Liver (tissue), 8 donors: ENCODE measurements at regions not wholly inside any gene's neighbourhood (a gene's known extent, or its start where the extent isn't known, plus 50 kb on each side); places are given as distances from the start of the nearest gene placed in this dataset.

Experiments
- DNase-seq: peaks from one replicate; pipeline ENCODE4 v3.0.0-alpha.2; 2017; ENCODE audit warnings: low spot score
- H3K27ac ChIP-seq, 2 donors: one replicate each; pipeline ENCODE4 v1.7.0; 2013; ENCODE audit warnings: inconsistent platforms in 2 of 2, low read length in 2 of 2, control low read depth in 1 of 2, low read depth in 1 of 2, mild to moderate bottlenecking in 1 of 2
- H3K27me3 ChIP-seq, 4 donors: one replicate each; pipeline versions ENCODE4 v1.6.1 to v1.7.0; 2013; ENCODE audit warnings: low read length in 3 of 4, inconsistent platforms in 1 of 4, mild to moderate bottlenecking in 1 of 4, moderate library complexity in 1 of 4; ENCODE audit not compliant: control insufficient read depth in 4 of 4, insufficient read depth in 4 of 4
- H3K36me3 ChIP-seq, 4 donors: one replicate each; pipeline versions ENCODE4 v1.6.1 to v1.7.0; 2013; ENCODE audit warnings: low read length in 3 of 4, mild to moderate bottlenecking in 3 of 4, low read depth in 1 of 4, moderate library complexity in 1 of 4; ENCODE audit not compliant: control insufficient read depth in 4 of 4, insufficient read depth in 3 of 4
- H3K4me1 ChIP-seq, 4 donors: one replicate each; pipeline versions ENCODE4 v1.6.1 to v1.7.0; 2013; ENCODE audit warnings: low read length in 3 of 4, mild to moderate bottlenecking in 3 of 4, moderate library complexity in 1 of 4; ENCODE audit not compliant: control insufficient read depth in 4 of 4, insufficient read depth in 4 of 4
- H3K4me3 ChIP-seq, 3 donors: one replicate each; pipeline versions ENCODE4 v1.6.1 to v1.7.0; 2013; ENCODE audit warnings: low read length in 3 of 3, control low read depth in 1 of 3, low read depth in 1 of 3, mild to moderate bottlenecking in 1 of 3
- H3K9ac ChIP-seq, 2 donors: one replicate each; pipeline ENCODE4 v1.7.0; 2013; ENCODE audit warnings: low read length in 2 of 2, mild to moderate bottlenecking in 2 of 2, moderate library complexity in 2 of 2, control low read depth in 1 of 2, low read depth in 1 of 2
- H3K9me3 ChIP-seq, 4 donors: one replicate each; pipeline versions ENCODE4 v1.6.1 to v1.7.0; 2013; ENCODE audit warnings: low read length in 3 of 4; ENCODE audit not compliant: control insufficient read depth in 4 of 4
- EGR1 ChIP-seq, 2 donors: IDR thresholded peaks; 2 replicates each; pipeline ENCODE4 v1.6.1; 2016 to 2018; ENCODE audit warnings: antibody characterized with exemption in 2 of 2, low read depth in 2 of 2
- FOXA1 ChIP-seq: IDR thresholded peaks from 2 replicates; pipeline ENCODE4 v1.6.1; 2016; ENCODE audit warnings: antibody characterized with exemption
- FOXA2 ChIP-seq: IDR thresholded peaks from 2 replicates; pipeline ENCODE4 v1.6.1; 2016; ENCODE audit warnings: antibody characterized with exemption
- GABPA ChIP-seq, 2 donors: IDR thresholded peaks in 1 of 2; conservative IDR thresholded peaks in 1 of 2; 2 replicates each; pipeline ENCODE4 v1.6.1; 2016; ENCODE audit warnings: antibody characterized with exemption in 2 of 2, mild to moderate bottlenecking in 1 of 2, moderate library complexity in 1 of 2
- HNF4A ChIP-seq, 2 donors: conservative IDR thresholded peaks; 2 replicates each; pipeline ENCODE4 v1.6.1; 2016; ENCODE audit warnings: antibody characterized with exemption in 2 of 2, mild to moderate bottlenecking in 2 of 2
- HNF4G ChIP-seq: IDR thresholded peaks from 2 replicates; pipeline ENCODE4 v1.6.1; 2016; ENCODE audit warnings: antibody characterized with exemption
- JUND ChIP-seq, 2 donors: IDR thresholded peaks; 2 replicates each; pipeline ENCODE4 v1.6.1; 2016; ENCODE audit warnings: antibody characterized with exemption in 2 of 2
- NR2F2 ChIP-seq: IDR thresholded peaks from 2 replicates; pipeline ENCODE4 v1.6.1; 2016; ENCODE audit warnings: antibody characterized with exemption
- RAD21 ChIP-seq, 2 donors: IDR thresholded peaks; 2 replicates each; pipeline ENCODE4 v1.6.1; 2016; ENCODE audit warnings: antibody characterized with exemption in 2 of 2, mild to moderate bottlenecking in 2 of 2
- RXRA ChIP-seq, 2 donors: IDR thresholded peaks; 2 replicates each; pipeline ENCODE4 v1.6.1; 2017 to 2018; ENCODE audit warnings: antibody characterized with exemption in 2 of 2, mild to moderate bottlenecking in 1 of 2
- SP1 ChIP-seq: IDR thresholded peaks from 2 replicates; pipeline ENCODE4 v1.6.1; 2018; ENCODE audit warnings: antibody characterized with exemption, mild to moderate bottlenecking
- TAF1 ChIP-seq: conservative IDR thresholded peaks from 2 replicates; pipeline ENCODE4 v1.6.1; 2016; ENCODE audit warnings: antibody characterized with exemption, mild to moderate bottlenecking
- YY1 ChIP-seq: IDR thresholded peaks from 2 replicates; pipeline ENCODE4 v1.6.1; 2016; ENCODE audit warnings: antibody characterized with exemption, mild to moderate bottlenecking
- WGBS: extraction: QIAGEN DNeasy Blood & Tissue Kit; methylation state at CpG from one replicate; pipeline ENCODE4 v1.1.7; 2013; 5-methylcytosine and 5-hydroxymethylcytosine counted together
- TF ChIP-seq, protein P1 (sequence below): fragments of 150-350 bp; IDR thresholded peaks from 2 replicates; pipeline ENCODE4 v1.5.1; 2017; ENCODE audit warnings: improper control_type of control experiment, low read depth, low read length; ENCODE audit not compliant: missing input control
- TF ChIP-seq, protein P2 (sequence below): IDR thresholded peaks from 2 replicates; pipeline ENCODE4 v1.6.1; 2016; ENCODE audit warnings: antibody characterized with exemption, mild to moderate bottlenecking
- TF ChIP-seq, protein P3 (sequence below): IDR thresholded peaks from 2 replicates; pipeline ENCODE4 v1.6.1; 2016; ENCODE audit warnings: antibody characterized with exemption
- TF ChIP-seq, protein P4 (sequence below): IDR thresholded peaks from 2 replicates; pipeline ENCODE4 v1.6.1; 2016; ENCODE audit warnings: antibody characterized with exemption
- TF ChIP-seq, protein P5 (sequence below): IDR thresholded peaks from 2 replicates; pipeline ENCODE4 v1.6.1; 2016; ENCODE audit warnings: antibody characterized with exemption
- donor health status: healthy.
- donor health status: healthy.
- donor health status: healthy.
- donor health status: healthy.
- donor health status: healthy.

DNA sequence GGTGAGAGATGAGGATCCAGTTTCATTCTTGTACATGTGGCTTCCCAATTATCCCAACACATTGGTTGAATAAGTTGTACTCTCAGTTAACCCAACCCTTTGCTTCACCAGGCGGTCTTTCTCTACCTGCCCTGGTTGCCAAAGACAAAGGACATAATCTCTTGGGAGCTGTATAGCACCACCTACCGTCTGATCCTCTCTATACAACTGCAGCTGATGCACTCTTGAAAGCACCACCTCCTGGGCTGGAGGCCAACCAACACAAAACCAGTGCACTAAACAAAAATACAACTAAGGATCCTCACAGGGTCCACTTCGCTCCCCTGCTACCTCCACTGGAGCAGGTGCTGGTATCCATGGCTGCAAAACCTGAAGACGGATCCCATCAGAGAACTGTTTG is 473.6 kb upstream of the NRXN1 start:
- Histone ChIP-seq H3K4me1 (no peaks in the 10 kb centered on the region), H3K27ac (no peak overlapping the region), H3K9me3 (no peaks in the 10 kb centered on the region), H3K9ac (no peak overlapping the region), H3K4me3 (no peak overlapping the region), H3K36me3 (no peaks in the 10 kb centered on the region), H3K27me3 (no peaks in the 10 kb centered on the region)
- TF ChIP-seq TAF1 = no peak
- no peak for TF ChIP-seq HNF4A (conservative IDR thresholded peaks at IDR 0.05)
- TF ChIP-seq RAD21 (IDR thresholded peaks at IDR 0.05) = peak; percentile 73 to 74
- TF ChIP-seq, protein P1, sequence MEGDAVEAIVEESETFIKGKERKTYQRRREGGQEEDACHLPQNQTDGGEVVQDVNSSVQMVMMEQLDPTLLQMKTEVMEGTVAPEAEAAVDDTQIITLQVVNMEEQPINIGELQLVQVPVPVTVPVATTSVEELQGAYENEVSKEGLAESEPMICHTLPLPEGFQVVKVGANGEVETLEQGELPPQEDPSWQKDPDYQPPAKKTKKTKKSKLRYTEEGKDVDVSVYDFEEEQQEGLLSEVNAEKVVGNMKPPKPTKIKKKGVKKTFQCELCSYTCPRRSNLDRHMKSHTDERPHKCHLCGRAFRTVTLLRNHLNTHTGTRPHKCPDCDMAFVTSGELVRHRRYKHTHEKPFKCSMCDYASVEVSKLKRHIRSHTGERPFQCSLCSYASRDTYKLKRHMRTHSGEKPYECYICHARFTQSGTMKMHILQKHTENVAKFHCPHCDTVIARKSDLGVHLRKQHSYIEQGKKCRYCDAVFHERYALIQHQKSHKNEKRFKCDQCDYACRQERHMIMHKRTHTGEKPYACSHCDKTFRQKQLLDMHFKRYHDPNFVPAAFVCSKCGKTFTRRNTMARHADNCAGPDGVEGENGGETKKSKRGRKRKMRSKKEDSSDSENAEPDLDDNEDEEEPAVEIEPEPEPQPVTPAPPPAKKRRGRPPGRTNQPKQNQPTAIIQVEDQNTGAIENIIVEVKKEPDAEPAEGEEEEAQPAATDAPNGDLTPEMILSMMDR = peak; percentile 38
- TF ChIP-seq YY1 = no peak
- TF ChIP-seq RXRA (IDR thresholded peaks at IDR 0.05) = no peak
- 62% methylated on average over 4 of the region's 4 CpGs for WGBS
- DNase-seq = no peak

DNA sequence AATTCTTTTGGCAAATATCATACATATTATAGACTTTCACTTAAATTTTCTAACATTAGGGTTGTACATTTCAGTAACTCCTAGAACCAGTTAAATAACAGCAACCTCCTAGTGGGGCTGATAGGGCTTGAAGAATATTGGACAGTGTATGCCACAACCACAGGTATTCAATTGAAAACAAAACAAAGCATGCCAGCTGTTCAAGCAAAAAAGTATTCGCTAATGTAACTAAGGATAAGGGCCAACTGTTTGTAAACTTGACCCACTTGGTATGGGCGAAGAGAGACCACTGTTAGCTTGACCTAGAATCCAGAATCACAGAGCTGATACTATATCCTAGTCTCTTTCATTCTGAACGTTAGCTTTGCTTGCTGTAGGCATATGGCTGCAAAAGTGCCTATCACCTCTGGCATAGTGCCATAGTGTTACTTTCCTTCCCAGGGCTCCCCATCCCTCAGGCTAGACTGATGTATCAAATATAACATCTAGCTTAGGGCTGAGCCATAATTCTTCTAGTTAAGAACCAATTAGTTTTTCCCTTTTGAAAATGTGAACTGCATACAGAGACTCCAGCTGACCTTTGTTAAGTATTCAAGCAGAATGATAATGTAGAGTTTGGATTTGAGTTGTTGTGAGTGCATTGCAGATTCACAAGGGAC is 458.8 kb upstream of the NRXN1 start:
- TF ChIP-seq HNF4G (no peak), FOXA1 (no peak), YY1 (no peak), JUND (IDR thresholded peaks at IDR 0.05) (no peak), SP1 (no peak), RXRA (IDR thresholded peaks at IDR 0.05) (no peak)
- TF ChIP-seq, protein P2, sequence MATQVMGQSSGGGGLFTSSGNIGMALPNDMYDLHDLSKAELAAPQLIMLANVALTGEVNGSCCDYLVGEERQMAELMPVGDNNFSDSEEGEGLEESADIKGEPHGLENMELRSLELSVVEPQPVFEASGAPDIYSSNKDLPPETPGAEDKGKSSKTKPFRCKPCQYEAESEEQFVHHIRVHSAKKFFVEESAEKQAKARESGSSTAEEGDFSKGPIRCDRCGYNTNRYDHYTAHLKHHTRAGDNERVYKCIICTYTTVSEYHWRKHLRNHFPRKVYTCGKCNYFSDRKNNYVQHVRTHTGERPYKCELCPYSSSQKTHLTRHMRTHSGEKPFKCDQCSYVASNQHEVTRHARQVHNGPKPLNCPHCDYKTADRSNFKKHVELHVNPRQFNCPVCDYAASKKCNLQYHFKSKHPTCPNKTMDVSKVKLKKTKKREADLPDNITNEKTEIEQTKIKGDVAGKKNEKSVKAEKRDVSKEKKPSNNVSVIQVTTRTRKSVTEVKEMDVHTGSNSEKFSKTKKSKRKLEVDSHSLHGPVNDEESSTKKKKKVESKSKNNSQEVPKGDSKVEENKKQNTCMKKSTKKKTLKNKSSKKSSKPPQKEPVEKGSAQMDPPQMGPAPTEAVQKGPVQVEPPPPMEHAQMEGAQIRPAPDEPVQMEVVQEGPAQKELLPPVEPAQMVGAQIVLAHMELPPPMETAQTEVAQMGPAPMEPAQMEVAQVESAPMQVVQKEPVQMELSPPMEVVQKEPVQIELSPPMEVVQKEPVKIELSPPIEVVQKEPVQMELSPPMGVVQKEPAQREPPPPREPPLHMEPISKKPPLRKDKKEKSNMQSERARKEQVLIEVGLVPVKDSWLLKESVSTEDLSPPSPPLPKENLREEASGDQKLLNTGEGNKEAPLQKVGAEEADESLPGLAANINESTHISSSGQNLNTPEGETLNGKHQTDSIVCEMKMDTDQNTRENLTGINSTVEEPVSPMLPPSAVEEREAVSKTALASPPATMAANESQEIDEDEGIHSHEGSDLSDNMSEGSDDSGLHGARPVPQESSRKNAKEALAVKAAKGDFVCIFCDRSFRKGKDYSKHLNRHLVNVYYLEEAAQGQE = no peak
- no peak overlapping the region for H3K9ac ChIP-seq
- no peak overlapping the region for H3K4me3 ChIP-seq
- no peaks in the 10 kb centered on the region for H3K36me3 ChIP-seq
- no peaks in the 10 kb centered on the region for H3K9me3 ChIP-seq
- WGBS = 68% methylated on average over 3 of the region's 3 CpGs
- no peak for DNase-seq
- H3K27ac ChIP-seq = no peak overlapping the region
- no peaks in the 10 kb centered on the region for H3K27me3 ChIP-seq
- H3K4me1 ChIP-seq = no peaks in the 10 kb centered on the region

DNA sequence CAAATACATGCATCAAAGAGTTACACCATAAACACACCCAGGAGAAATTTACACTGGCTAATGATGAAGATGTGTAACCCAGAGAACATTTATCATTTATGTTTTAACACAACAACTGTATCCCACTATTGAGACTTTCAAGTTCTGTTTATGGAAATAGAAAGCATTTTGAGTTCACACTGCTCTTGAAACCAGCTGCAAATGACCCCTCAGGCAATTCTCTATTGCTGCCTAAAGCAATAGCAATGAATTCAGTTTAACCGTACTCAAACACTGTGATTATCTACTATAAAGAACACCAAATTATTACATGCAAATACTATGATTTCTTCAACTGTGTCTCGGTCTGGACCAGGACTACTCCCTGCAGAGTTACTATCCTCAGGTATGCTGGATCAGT is 452.7 kb upstream of the NRXN1 start:
- Histone ChIP-seq H3K27me3 (no peaks in the 10 kb centered on the region), H3K27ac (no peak overlapping the region), H3K9ac (no peak overlapping the region), H3K9me3 (no peaks in the 10 kb centered on the region), H3K4me1 (no peaks in the 10 kb centered on the region), H3K36me3 (no peaks in the 10 kb centered on the region), H3K4me3 (no peak overlapping the region)
- DNase-seq = no peak
- 84% methylated on average over 2 of the region's 2 CpGs for WGBS
- TF ChIP-seq, protein P3, sequence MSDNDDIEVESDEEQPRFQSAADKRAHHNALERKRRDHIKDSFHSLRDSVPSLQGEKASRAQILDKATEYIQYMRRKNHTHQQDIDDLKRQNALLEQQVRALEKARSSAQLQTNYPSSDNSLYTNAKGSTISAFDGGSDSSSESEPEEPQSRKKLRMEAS = no peak
- TF ChIP-seq, protein P4, sequence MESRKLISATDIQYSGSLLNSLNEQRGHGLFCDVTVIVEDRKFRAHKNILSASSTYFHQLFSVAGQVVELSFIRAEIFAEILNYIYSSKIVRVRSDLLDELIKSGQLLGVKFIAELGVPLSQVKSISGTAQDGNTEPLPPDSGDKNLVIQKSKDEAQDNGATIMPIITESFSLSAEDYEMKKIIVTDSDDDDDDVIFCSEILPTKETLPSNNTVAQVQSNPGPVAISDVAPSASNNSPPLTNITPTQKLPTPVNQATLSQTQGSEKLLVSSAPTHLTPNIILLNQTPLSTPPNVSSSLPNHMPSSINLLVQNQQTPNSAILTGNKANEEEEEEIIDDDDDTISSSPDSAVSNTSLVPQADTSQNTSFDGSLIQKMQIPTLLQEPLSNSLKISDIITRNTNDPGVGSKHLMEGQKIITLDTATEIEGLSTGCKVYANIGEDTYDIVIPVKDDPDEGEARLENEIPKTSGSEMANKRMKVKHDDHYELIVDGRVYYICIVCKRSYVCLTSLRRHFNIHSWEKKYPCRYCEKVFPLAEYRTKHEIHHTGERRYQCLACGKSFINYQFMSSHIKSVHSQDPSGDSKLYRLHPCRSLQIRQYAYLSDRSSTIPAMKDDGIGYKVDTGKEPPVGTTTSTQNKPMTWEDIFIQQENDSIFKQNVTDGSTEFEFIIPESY = no peak
- TF ChIP-seq, protein P5, sequence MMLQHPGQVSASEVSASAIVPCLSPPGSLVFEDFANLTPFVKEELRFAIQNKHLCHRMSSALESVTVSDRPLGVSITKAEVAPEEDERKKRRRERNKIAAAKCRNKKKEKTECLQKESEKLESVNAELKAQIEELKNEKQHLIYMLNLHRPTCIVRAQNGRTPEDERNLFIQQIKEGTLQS = no peak
- TF ChIP-seq EGR1 (IDR thresholded peaks at IDR 0.05; ENCODE audit: low read depth in 2 of 2) = no peak
- no peak for TF ChIP-seq SP1
- TF ChIP-seq NR2F2 = no peak
- TF ChIP-seq HNF4A (conservative IDR thresholded peaks at IDR 0.05) = no peak
- no peak for TF ChIP-seq JUND (IDR thresholded peaks at IDR 0.05)
- TF ChIP-seq, protein P1 = no peak
- TF ChIP-seq FOXA2 = no peak
- no peak for TF ChIP-seq GABPA (IDR thresholded peaks at IDR 0.05 in 1 of 2, conservative IDR thresholded peaks at IDR 0.05 in 1 of 2)
- TF ChIP-seq HNF4G = no peak
- no peak for TF ChIP-seq YY1
- TF ChIP-seq TAF1 = no peak
- no peak for TF ChIP-seq RXRA (IDR thresholded peaks at IDR 0.05)
- no peak for TF ChIP-seq RAD21 (IDR thresholded peaks at IDR 0.05)
